LHCN-M2 (cell line): ENCODE measurements at regions not wholly inside any gene's neighbourhood (a gene's known extent, or its start where the extent isn't known, plus 50 kb on each side); places are given as distances from the start of the nearest gene placed in this dataset.
"Not testable (repeated sequence)": the region's sequence is repeated elsewhere in the genome, so short reads cannot be mapped to it uniquely, and the experiment has no call there.

Experiments
- DNase-seq: peaks from one replicate; pipeline ENCODE4 v3.0.0-alpha.2; 2012; ENCODE audit warnings: low read depth

DNA sequence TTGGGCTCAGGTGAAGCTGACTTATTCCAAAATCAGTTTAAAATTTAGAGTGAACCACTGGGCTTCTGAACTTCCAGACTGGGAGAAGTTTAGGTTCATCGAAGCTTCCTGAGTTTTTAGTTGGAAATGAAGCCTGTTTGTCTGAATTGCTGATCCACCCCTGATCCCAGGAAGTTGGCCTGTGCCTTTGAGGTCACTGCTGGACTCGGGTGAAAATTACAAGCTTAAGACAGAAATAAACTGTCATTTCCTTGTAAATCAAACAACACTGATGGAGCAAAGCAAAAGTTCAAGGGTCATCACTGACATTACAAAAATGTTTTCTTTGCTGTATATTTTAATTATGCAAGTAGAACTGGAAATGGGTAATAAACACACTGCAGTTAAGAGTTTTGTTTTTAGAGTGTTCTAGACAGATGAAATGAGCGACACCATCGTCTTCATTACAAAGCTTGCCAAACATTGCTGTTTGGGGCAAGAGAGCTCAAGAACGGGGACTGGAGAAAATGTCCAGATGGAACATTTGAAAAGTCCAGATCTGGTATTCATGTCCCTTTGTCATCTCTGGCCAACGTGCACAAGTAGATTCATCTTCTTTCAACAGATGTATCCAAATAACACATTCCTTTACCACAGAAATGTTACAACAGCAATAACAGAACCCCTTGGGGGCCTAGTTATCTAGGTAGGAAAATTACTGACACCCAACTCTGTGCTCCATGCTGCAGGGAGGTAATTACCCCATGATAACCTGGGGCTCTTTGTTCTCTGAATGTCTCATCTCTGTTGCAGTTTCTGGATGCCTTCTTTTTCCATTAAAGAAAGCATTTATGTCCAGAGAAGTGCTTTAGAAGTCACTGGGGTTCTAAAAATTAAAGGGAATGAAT is 142.4 kb upstream of the ERCC6L2 start:
- DNase-seq: no peak

DNA sequence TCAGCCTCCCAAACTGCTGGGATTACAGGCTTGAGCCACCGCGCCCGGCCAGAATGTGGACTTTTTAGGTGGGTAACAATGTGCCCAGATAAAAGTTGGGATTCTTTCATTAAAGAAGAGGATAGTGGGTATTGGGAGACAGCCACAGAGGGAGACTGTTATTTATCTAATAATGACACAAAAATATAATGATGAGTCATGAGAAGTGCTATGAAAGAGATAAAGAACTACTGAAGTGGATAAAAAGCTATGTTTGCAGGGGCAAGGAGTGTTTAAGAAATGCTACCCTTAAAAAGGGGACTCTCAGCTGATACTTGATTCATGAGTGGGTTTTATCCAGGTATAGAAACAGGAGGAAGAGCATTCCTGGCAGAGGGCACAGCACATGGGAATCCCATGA is 143.6 kb upstream of the ERCC6L2 start:
- DNase-seq: no peak

GRCh38 chr9:95729669-95730368 is 145.7 kb upstream of the ERCC6L2 start:
- DNase-seq: no peak

- DNase-seq: no peak
These were observed 146.4 kb upstream of the ERCC6L2 start for GRCh38 chr9:95729046-95729445.

- DNase-seq: no peak
These were observed 147.5 kb upstream of the ERCC6L2 start for GRCh38 chr9:95727947-95728520.

DNA sequence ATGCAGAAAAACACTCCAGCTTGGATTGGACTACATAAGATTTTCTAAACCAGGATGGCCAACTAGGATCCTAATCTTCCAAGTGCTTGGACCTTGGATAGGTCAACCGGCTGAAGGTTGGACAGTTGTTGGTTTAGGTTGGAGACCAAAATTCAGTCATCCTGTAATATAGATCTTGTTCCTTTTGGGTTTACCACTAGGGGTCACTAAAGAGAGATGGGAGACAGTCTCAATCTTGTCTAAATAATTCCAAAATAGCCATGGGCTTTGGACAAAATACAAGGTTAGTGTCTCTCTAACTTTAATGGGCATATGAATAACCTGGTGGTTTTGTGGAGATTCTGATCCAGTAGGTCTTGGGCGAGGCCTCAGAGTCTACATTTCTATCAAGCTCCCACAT is 148.7 kb upstream of the ERCC6L2 start:
- peak; percentile 57 for DNase-seq

GRCh38 chr9:95725045-95725444 is 150.4 kb upstream of the ERCC6L2 start:
- DNase-seq: no peak

GRCh38 chr9:95724253-95724991 is 151.1 kb upstream of the ERCC6L2 start:
- DNase-seq: no peak

GRCh38 chr9:95722141-95722540 is 153.3 kb upstream of the ERCC6L2 start:
- no peak for DNase-seq

DNA sequence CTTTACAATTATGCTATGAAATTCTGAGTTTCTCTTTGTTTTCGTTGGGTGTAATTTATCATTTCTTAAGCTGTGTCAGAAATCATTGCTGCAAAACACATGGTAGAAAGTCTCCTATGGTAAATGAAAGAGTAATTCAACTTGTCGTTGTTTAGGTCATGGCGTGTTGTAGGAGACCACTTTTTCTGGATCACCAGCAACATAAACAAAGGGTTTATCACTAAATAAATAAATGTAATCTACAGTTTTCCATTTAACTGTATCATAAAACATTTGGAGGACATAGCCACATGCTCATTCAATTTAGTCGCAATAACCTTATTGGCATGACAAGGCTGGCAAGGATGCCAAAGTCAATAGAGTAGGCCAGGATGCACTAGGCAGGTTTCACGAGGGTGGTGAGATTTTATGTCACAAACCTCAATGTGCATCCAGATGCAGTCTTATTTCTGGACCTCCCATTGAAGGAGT is 154.4 kb upstream of the ERCC6L2 start:
- no peak for DNase-seq

DNA sequence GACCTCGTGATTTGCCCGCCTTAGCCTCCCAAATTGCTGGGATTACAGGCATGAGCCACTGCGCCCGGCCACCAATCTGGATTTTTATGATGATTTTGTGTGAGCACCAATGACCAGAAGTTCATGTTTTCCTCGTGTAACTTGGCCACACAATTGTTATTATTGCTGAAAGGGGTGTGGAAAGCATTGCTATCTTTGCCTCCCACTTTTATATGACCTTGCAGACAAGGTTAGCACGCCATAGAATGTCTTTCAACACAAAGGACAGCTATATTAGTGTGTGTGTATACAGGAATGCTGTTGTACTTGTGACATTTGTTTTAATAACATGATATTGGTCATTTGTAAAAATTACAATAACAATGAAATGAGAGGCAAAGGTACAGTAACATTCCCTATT is 155.0 kb upstream of the ERCC6L2 start:
- no peak for DNase-seq

DNA sequence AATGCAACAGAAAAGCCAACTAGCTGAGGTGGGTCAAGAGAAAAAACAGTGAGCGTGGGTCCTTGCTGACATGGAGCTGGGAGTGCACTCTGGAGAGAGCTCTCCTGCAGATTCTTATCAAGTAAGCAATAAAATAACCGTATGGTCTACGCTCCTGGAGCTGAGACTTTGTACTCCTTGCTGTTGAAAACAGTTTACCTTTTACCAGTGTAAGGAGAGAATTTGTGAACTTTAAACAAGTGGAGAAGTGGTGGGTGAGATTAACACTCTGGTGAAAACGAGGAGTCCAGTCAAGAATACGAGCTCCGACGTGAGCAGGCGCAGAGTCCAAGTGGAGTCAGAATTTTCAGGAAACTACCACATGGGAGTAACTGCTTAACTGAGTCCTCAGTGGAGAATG is 156.1 kb upstream of the ERCC6L2 start:
- no peak for DNase-seq

GRCh38 chr9:95718263-95718662 is 157.2 kb upstream of the ERCC6L2 start:
- DNase-seq: no peak

- DNase-seq: no peak
These were observed 159.5 kb upstream of the ERCC6L2 start for GRCh38 chr9:95715868-95716435.

DNA sequence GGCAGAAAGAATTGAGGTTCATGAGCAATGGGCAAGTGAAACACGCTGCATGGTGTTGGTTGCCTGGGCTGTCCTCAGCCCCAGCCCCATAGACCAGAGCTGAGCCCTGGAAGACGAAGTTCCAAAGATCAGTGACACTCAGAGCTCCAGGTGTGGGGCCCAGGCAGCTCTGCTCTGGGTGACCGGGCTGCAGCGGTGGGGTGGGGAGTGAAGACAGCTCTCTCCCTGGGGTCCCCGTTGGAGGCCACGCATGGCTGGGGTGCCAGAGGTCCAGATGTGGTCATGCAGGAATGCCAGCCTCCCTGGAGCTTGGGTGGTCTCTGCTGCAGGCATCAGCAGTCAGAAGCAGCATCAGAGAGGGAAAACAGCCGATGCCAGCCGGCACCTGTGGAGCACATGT is 165.0 kb upstream of the ERCC6L2 start:
- no peak for DNase-seq

DNA sequence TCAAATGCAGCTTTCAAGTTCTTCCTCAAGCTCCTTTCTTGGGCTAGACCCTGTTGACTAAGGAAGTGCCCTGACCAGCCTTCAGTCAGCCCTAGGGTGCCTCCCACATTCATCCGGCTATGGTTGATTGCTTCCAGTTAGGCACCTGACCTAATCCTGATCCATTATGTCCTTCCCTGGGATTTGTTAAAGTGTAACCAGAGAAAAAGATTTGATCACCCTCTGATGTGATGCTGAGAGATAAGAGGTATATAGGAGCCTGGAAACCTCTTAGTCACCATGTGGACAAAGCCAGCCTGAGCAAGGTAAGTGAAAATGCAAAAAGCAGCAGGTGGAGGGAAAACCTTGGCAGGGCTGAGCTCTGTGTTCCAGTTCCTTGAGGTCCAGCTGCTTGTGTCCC is 178.8 kb upstream of the ERCC6L2 start:
- DNase-seq: no peak

DNA sequence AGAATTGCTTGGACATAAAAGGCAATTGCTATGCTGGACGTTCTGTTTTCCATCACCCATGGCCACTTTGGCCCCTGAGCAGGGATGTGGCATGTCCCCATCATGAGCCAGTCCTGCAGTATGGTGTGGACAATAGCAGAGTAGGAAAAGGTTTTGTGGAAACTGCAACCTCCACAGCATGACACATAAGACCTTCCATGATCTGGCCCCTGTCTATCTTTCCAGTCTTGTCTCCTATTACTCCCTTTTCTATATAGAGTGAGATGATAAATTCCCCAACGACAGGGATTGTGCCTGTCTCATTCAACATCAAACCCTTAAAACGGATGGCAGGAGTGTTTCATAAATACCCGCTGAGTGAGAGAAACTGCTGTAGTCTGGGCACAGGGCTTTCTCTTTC is 174.7 kb upstream of the PTCH1 start:
- DNase-seq: no peak

DNA sequence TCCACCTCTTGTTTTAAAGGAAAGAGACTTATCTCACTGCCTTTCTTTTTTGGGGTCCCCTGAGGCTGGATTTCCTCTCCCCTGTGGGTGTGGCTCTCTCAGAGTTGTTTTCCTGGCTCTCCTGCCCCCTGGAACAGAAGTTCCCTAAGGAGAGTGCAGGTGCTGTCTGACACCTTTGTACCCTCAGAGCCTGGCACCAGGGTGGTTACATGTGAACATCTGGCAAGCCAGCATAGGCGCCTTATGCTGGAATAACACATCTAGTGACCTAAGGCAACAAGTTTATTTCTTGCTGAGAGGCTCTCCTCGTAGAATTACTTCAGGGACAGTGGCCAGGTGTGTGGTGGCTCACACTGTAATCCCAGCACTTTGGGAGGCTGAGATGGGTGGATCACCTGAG is 172.9 kb upstream of the PTCH1 start:
- no peak for DNase-seq

DNA sequence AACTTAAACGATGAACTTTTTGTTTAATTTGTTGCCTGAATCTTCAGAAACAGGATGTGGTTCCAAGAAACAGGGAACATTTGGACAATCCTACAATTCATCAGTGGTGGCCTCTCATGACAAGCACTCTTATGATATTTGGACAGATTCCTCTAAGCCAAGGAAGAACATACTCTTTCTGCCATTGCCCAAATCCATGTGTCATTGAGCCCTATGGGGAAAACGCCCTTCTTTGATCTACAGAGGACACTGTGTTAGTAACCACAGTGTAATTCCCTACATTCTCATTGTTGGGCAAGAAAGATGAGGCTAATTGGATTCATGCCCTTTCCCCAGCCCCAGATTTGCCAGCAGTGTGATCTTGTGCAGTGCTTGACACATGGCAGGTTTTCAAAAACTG is 167.7 kb upstream of the PTCH1 start:
- DNase-seq: no peak

GRCh38 chr9:95680306-95680705 is 163.5 kb upstream of the PTCH1 start:
- not testable (repeated sequence) for DNase-seq

- no peak for DNase-seq
These were observed 163.1 kb upstream of the PTCH1 start for GRCh38 chr9:95679874-95680273.

- DNase-seq: no peak
These were observed 162.0 kb upstream of the PTCH1 start for GRCh38 chr9:95678759-95679158.
